Keratinocyte (primary cell): ENCODE measurements at regions not wholly inside any gene's neighbourhood (a gene's known extent, or its start where the extent isn't known, plus 50 kb on each side); places are given as distances from the start of the nearest gene placed in this dataset.

Source experiments
- DNase-seq: peaks from one replicate; pipeline ENCODE4 v3.0.0-alpha.2; 2011; ENCODE audit warnings: low read depth, missing footprints, low spot score
- FAIRE-seq: peaks from 2 replicates; lab custom pipeline; 2011; peaks lifted over from hg19 to GRCh38; lab: Jason Lieb, UNC
- H2AFZ ChIP-seq: 2 replicates; pipeline ENCODE4 v1.6.0; 2012; ENCODE audit warnings: low read length, control low read depth, inconsistent platforms; ENCODE audit not compliant: control insufficient read depth
- H3K27ac ChIP-seq: 2 replicates; pipeline ENCODE4 v1.5.1; 2011; ENCODE audit warnings: low read length; ENCODE audit not compliant: control insufficient read depth, insufficient read depth
- H3K27me3 ChIP-seq: 3 replicates; pipeline ENCODE4 v1.6.0; 2011; ENCODE audit warnings: low read length; ENCODE audit not compliant: control insufficient read depth, insufficient read depth; ENCODE audit errors: extremely low read depth
- H3K36me3 ChIP-seq, 2 experiments: 2 replicates in 1 of 2; 3 replicates in 1 of 2; pipeline ENCODE4 v1.5.1; 2011; ENCODE audit warnings: low read length in 2 of 2, mild to moderate bottlenecking in 1 of 2; ENCODE audit not compliant: control insufficient read depth in 2 of 2, insufficient read depth in 2 of 2; ENCODE audit errors: extremely low read depth in 1 of 2
- H3K4me1 ChIP-seq: 3 replicates; pipeline ENCODE4 v1.5.1; 2011; ENCODE audit warnings: low read length; ENCODE audit not compliant: control insufficient read depth, insufficient read depth; ENCODE audit errors: extremely low read depth
- H3K4me2 ChIP-seq: 3 replicates; pipeline ENCODE4 v1.6.0; 2011; ENCODE audit warnings: low read depth, low read length; ENCODE audit not compliant: control insufficient read depth, insufficient read depth; ENCODE audit errors: extremely low read depth
- H3K4me3 ChIP-seq, 3 experiments: fragments of 200-600 bp in 1 of 3; sonication (generic) in 1 of 3; 2 replicates in 2 of 3; 3 replicates in 1 of 3; pipeline ENCODE4 v1.5.1; 2011 to 2016; ENCODE audit warnings: low read length in 3 of 3, mild to moderate bottlenecking in 3 of 3, control low read depth in 2 of 3, inconsistent platforms in 1 of 3, low read depth in 1 of 3, mixed read lengths in 1 of 3, mixed run types in 1 of 3, moderate library complexity in 1 of 3; ENCODE audit not compliant: control insufficient read depth in 2 of 3, insufficient read depth in 2 of 3; ENCODE audit errors: extremely low read depth in 1 of 3
- H3K79me2 ChIP-seq: 2 replicates; pipeline ENCODE4 v1.6.0; 2012; ENCODE audit warnings: low read length; ENCODE audit not compliant: control insufficient read depth, insufficient read depth
- H3K9ac ChIP-seq: 3 replicates; pipeline ENCODE4 v1.6.0; 2011; ENCODE audit warnings: low read length; ENCODE audit not compliant: control insufficient read depth, insufficient read depth; ENCODE audit errors: extremely low read depth
- H3K9me1 ChIP-seq: 3 replicates; pipeline ENCODE4 v1.6.0; 2011; ENCODE audit warnings: low read length; ENCODE audit not compliant: control insufficient read depth, insufficient read depth; ENCODE audit errors: extremely low read depth
- H3K9me3 ChIP-seq: 2 replicates; pipeline ENCODE4 v1.5.1; 2012; ENCODE audit warnings: low read depth, low read length; ENCODE audit not compliant: control insufficient read depth
- H4K20me1 ChIP-seq: 3 replicates; pipeline ENCODE4 v1.6.0; 2011; ENCODE audit warnings: low read length; ENCODE audit not compliant: control insufficient read depth, insufficient read depth; ENCODE audit errors: extremely low read depth
- CTCF ChIP-seq, 3 experiments: IDR thresholded peaks in 1 of 3; conservative IDR thresholded peaks in 1 of 3; optimal IDR thresholded peaks in 1 of 3; 2 replicates in 2 of 3; 3 replicates in 1 of 3; pipeline versions ENCODE3 to v1.5.1; 2011; ENCODE audit warnings: low read length in 3 of 3, mild to moderate bottlenecking in 3 of 3, moderate library complexity in 2 of 3, control low read depth in 1 of 3, inconsistent platforms in 1 of 3; ENCODE audit not compliant: insufficient read depth in 2 of 3; ENCODE audit errors: extremely low read depth in 1 of 3
- EZH2 ChIP-seq: IDR thresholded peaks from one replicate; pipeline ENCODE4 v1.6.1; 2012; ENCODE audit warnings: inconsistent platforms, mild to moderate bottlenecking, low read length, moderate library complexity
- dilution Hi-C: fragments of 300-500 bp; cut with MboI; formaldehyde crosslinking; loops from one replicate; pipeline ENCODE4 v1.7.0; 2020; ENCODE audit warnings: low sequenced_read_pairs; ENCODE audit not compliant: extremely low pct_ligation_motif_present

DNA sequence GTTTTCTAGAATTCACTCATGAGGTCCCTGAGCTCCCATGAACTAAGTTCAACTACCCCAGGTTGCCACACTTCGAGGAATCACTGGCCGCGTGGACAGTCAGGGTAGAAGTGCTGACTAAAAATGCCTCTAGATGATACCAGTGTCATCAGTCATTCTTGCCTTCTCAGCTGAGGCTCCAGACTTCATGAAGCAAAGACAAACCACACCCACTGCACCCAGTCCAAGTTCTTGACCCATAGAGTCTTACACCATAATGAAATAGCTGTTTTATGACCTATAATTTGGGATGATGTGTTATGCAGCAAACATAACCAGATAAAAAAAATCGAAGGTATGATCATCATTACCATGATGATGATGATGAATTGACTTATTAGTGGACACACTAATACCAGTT, 632.9 kb upstream of the TLE4 start:
- no peaks in the 10 kb centered on the region for H3K79me2 ChIP-seq
- dilution Hi-C loops = no loop called here
- H2AFZ ChIP-seq = no peak overlapping the region
- no peak overlapping the region for H3K9ac ChIP-seq
- DNase-seq (no peak), FAIRE-seq (no peak)
- peaks cover 4% of the 10 kb centered on the region for H3K4me1 ChIP-seq
- H4K20me1 ChIP-seq = no peaks in the 10 kb centered on the region
- TF ChIP-seq CTCF (optimal IDR thresholded peaks at IDR 0.05 in 1 of 3, IDR thresholded peaks at IDR 0.05 in 1 of 3, conservative IDR thresholded peaks at IDR 0.05 in 1 of 3; ENCODE audit: extremely low read depth in 1 of 3, insufficient read depth in 2 of 3, low read length in 3 of 3) (no peak), EZH2 (no peak)
- no peak overlapping the region for H3K4me2 ChIP-seq
- no peaks in the 10 kb centered on the region for H3K36me3 ChIP-seq
- no peak overlapping the region for H3K4me3 ChIP-seq
- H3K9me3 ChIP-seq = no peaks in the 10 kb centered on the region
- no peaks in the 10 kb centered on the region for H3K9me1 ChIP-seq
- no peak overlapping the region for H3K27ac ChIP-seq
- H3K27me3 ChIP-seq = no peaks in the 10 kb centered on the region

DNA sequence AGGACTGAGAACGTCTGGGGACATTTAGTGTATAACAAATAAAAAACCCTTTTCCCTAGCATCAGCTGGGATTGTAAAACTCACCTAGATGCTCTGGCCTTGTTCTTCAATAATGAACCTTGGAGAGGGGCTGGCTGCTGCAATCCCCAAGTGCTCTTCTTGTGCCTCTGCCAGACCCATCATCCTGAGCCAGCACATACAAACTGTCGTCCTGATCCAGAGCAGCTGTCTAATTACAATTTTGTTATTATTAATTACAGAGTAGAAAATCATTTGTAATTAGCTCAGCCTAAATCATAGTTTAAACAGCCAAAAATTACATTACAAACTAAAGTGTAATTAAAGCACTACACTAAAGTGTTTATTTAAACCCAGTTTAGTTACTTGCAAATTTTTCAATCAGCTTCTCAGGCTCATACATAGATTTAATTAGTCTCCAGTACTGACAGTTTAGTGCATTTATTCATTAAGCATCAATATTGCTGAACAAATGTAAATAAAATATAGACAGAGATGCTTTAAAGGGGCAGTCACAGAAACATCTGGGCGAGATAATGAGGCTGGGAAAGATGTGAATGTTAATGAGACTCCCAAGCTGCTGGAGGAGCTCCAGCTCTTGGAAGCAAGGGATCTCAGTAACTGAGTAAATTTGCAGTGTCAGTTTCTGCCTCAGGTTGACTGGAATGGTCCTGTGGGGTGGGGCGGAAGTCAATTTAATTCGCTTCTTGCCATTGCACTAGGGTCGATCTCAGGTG, 632.3 kb upstream of the TLE4 start:
- DNase-seq (no peak), FAIRE-seq (no peak)
- dilution Hi-C loops = no loop called here
- no peaks in the 10 kb centered on the region for H3K36me3 ChIP-seq
- peak overlapping the region; percentile 9 for H2AFZ ChIP-seq
- H3K4me2 ChIP-seq = no peak overlapping the region
- no peak for TF ChIP-seq EZH2
- TF ChIP-seq CTCF (optimal IDR thresholded peaks at IDR 0.05 in 1 of 3, IDR thresholded peaks at IDR 0.05 in 1 of 3, conservative IDR thresholded peaks at IDR 0.05 in 1 of 3; ENCODE audit: extremely low read depth in 1 of 3, insufficient read depth in 2 of 3, low read length in 3 of 3) = no peak
- H3K9me1 ChIP-seq = no peaks in the 10 kb centered on the region
- no peaks in the 10 kb centered on the region for H4K20me1 ChIP-seq
- H3K27ac ChIP-seq = no peak overlapping the region
- H3K9ac ChIP-seq = no peak overlapping the region
- no peaks in the 10 kb centered on the region for H3K9me3 ChIP-seq
- no peak overlapping the region for H3K4me3 ChIP-seq
- H3K79me2 ChIP-seq = no peaks in the 10 kb centered on the region
- H3K4me1 ChIP-seq = no peaks in the 10 kb centered on the region
- H3K27me3 ChIP-seq = no peaks in the 10 kb centered on the region
